ENCODE measurements at regions not wholly inside any gene's neighbourhood (a gene's known extent, or its start where the extent isn't known, plus 50 kb on each side); places are given as distances from the start of the nearest gene placed in this dataset.

- no peaks in the 10 kb centered on the region for H3K79me1 ChIP-seq (ENCODE audit: insufficient read depth, low read depth, low read length, poor library complexity, severe bottlenecking)
- H3K4me1 ChIP-seq (ENCODE audit: insufficient read depth, low read length), result no peaks in the 10 kb centered on the region
- no peak overlapping the region for H3K23ac ChIP-seq (ENCODE audit: insufficient read length, low read depth, low read length)
- H3K79me2 ChIP-seq (ENCODE audit: insufficient read depth, low read length), result no peaks in the 10 kb centered on the region
- H2BK5ac ChIP-seq (ENCODE audit: insufficient read length, low read length), result no peak overlapping the region
- no peak overlapping the region for H4K5ac ChIP-seq (ENCODE audit: insufficient read length, low read depth, low read length)
- no peak overlapping the region for H2BK120ac ChIP-seq (ENCODE audit: low read depth, low read length, poor library complexity, severe bottlenecking)
- H2BK12ac ChIP-seq (ENCODE audit: insufficient read length, low read depth, low read length), result no peak overlapping the region
- Mint-ChIP-seq H3K9me3 (no peaks in the 10 kb centered on the region), H3K4me3 (no peak overlapping the region), H3K27ac (no peak overlapping the region), H3K27me3 (ENCODE audit: low read depth) (no peaks in the 10 kb centered on the region), H3K4me1 (peaks cover 0 to 11% of the 10 kb centered on the region in 2 experiments; a peak in 3 of 4 replicates), H3K36me3 (ENCODE audit: insufficient read depth in 1 of 3, low read depth in 3 of 3) (no peaks in the 10 kb centered on the region)
- no peak overlapping the region for H2AFZ ChIP-seq (ENCODE audit: low read length)
- H2BK15ac ChIP-seq (ENCODE audit: low read depth, low read length), result no peak overlapping the region
- no peak overlapping the region for H3K4ac ChIP-seq (ENCODE audit: low read depth, low read length)
- H3K9ac ChIP-seq (ENCODE audit: extremely low read depth, insufficient read length, low read length), result no peak overlapping the region
- no peak overlapping the region for H3K4me2 ChIP-seq (ENCODE audit: insufficient read depth, insufficient read length, low read length)
- no peak overlapping the region for H2AK5ac ChIP-seq (ENCODE audit: insufficient read length, low read length)
- no peak for DNase-seq
- no peak overlapping the region for H3K56ac ChIP-seq (ENCODE audit: insufficient read length, low read depth, low read length)
- no peaks in the 10 kb centered on the region for H3K9me3 ChIP-seq (ENCODE audit: control insufficient read depth, low read depth, low read length)
- H4K20me1 ChIP-seq (ENCODE audit: control insufficient read depth, insufficient read depth, insufficient read length), result no peaks in the 10 kb centered on the region
- H3K14ac ChIP-seq (ENCODE audit: insufficient read depth, low read length), result no peak overlapping the region
- H3T11ph ChIP-seq (ENCODE audit: low read length), result no peak overlapping the region
- WGBS (ENCODE audit: extremely low coverage, insufficient read length, low lambda C conversion rate), result no CpG with 5 or more reads among the region's 1 CpG
- no peak overlapping the region for H4K8ac ChIP-seq (replicated peaks; ENCODE audit: insufficient read length, low read depth, low read length)
- H3K27me3 ChIP-seq (ENCODE audit: insufficient read depth, low read length), result no peaks in the 10 kb centered on the region
- no peak overlapping the region for H4K91ac ChIP-seq (ENCODE audit: insufficient read length, low read depth, low read length)
- H3K27ac ChIP-seq (ENCODE audit: insufficient read length, low read depth, low read length), result no peak overlapping the region
- no peak overlapping the region for H2BK20ac ChIP-seq (ENCODE audit: low read depth, low read length, poor library complexity, severe bottlenecking)
- H3K18ac ChIP-seq (ENCODE audit: insufficient read length, low read depth, low read length), result no peak overlapping the region
- no peak for TF ChIP-seq CTCF (conservative IDR thresholded peaks at IDR 0.05)
- H3K23me2 ChIP-seq (ENCODE audit: insufficient read length, low read depth, low read length, poor library complexity, severe bottlenecking), result no peaks in the 10 kb centered on the region
These were observed 508.8 kb downstream of the DSC3 start for GRCh38 chr18:30533716-30534115.
